Spinal cord (tissue), 9 donors: ENCODE measurements at regions not wholly inside any gene's neighbourhood (a gene's known extent, or its start where the extent isn't known, plus 50 kb on each side); places are given as distances from the start of the nearest gene placed in this dataset.

Source experiments
- DNase-seq, 6 donors: peaks; one replicate each; pipeline versions ENCODE4 v3.0.0 to v3.0.0-alpha.2; 2013 to 2015; ENCODE audit warnings: low spot score in 6 of 6, low read depth in 4 of 6
- H3K27ac ChIP-seq: one replicate; pipeline ENCODE4 v1.5.1; 2013; ENCODE audit warnings: low read depth, low read length, control low read depth
- H3K27me3 ChIP-seq: one replicate; pipeline ENCODE4 v1.6.1; 2013; ENCODE audit warnings: low read length; ENCODE audit not compliant: control insufficient read depth, insufficient read depth
- H3K36me3 ChIP-seq: one replicate; pipeline ENCODE4 v1.6.1; 2013; ENCODE audit warnings: low read length; ENCODE audit not compliant: control insufficient read depth, insufficient read depth
- H3K4me1 ChIP-seq: one replicate; pipeline ENCODE4 v1.6.1; 2013; ENCODE audit warnings: low read length; ENCODE audit not compliant: control insufficient read depth, insufficient read depth
- H3K4me3 ChIP-seq: one replicate; pipeline ENCODE4 v1.5.1; 2013; ENCODE audit warnings: low read depth, low read length, control low read depth
- H3K9me3 ChIP-seq: one replicate; pipeline ENCODE4 v1.6.1; 2013; ENCODE audit warnings: low read length; ENCODE audit not compliant: control insufficient read depth, insufficient read depth
- WGBS: methylation state at CpG from one replicate; pipeline ENCODE4 v1.1.5; 2013; ENCODE audit warnings: missing lambda C conversion rate; ENCODE audit not compliant: insufficient coverage; 5-methylcytosine and 5-hydroxymethylcytosine counted together
- donor health status: healthy.

GRCh38 chrX:64097891-64098290 is 107.6 kb downstream of the AMER1 start:
- no peak for DNase-seq
- WGBS: 48% methylated on average over 2 of the region's 2 CpGs
- Histone ChIP-seq H3K4me1 (no peaks in the 10 kb centered on the region), H3K4me3 (no peak overlapping the region), H3K27me3 (no peaks in the 10 kb centered on the region), H3K9me3 (no peaks in the 10 kb centered on the region), H3K27ac (no peak overlapping the region), H3K36me3 (no peaks in the 10 kb centered on the region)

GRCh38 chrX:64093761-64094160 is 111.7 kb downstream of the AMER1 start:
- H3K9me3 ChIP-seq: no peaks in the 10 kb centered on the region
- WGBS: no CpG with 5 or more reads among the region's 2 CpGs
- no peaks in the 10 kb centered on the region for H3K36me3 ChIP-seq
- DNase-seq: peak in 2 of 6 donors; percentile 3 to 12
- no peaks in the 10 kb centered on the region for H3K27me3 ChIP-seq
- no peak overlapping the region for H3K4me3 ChIP-seq
- no peaks in the 10 kb centered on the region for H3K4me1 ChIP-seq
- H3K27ac ChIP-seq: no peak overlapping the region
